Chondrocyte (in vitro differentiated cells): ENCODE measurements at regions not wholly inside any gene's neighbourhood (a gene's known extent, or its start where the extent isn't known, plus 50 kb on each side); places are given as distances from the start of the nearest gene placed in this dataset.

ENCODE experiments used
- DNase-seq: peaks from one replicate; pipeline ENCODE4 v3.0.0; 2021; ENCODE audit warnings: mixed read lengths, low spot score
- H3K27ac Mint-ChIP-seq: one replicate; pipeline ENCODE4 v1.8.0; 2021; ENCODE audit warnings: mild to moderate bottlenecking, moderate library complexity, mixed read lengths; ENCODE audit not compliant: unreplicated experiment
- H3K27me3 Mint-ChIP-seq: 2 replicates; pipeline ENCODE4 v1.8.0; 2021; ENCODE audit warnings: low read depth, mixed read lengths
- H3K36me3 Mint-ChIP-seq: 2 replicates; pipeline ENCODE4 v1.8.0; 2021; ENCODE audit warnings: low read depth, mixed read lengths
- H3K4me1 Mint-ChIP-seq: 2 replicates; pipeline ENCODE4 v1.8.0; 2021; ENCODE audit warnings: low read depth, mild to moderate bottlenecking, mixed read lengths
- H3K4me3 Mint-ChIP-seq: one replicate; pipeline ENCODE4 v1.8.0; 2021; ENCODE audit warnings: mild to moderate bottlenecking, moderate library complexity, mixed read lengths; ENCODE audit not compliant: unreplicated experiment
- H3K9me3 Mint-ChIP-seq: 2 replicates; pipeline ENCODE4 v1.8.0; 2021; ENCODE audit warnings: low read depth, mixed read lengths
- CTCF ChIP-seq: fragments of 200-600 bp; sonication (generic); IDR thresholded peaks from 2 replicates; pipeline ENCODE4 v1.5.0; 2021; ENCODE audit warnings: antibody characterized with exemption, mild to moderate bottlenecking, moderate library complexity

- Mint-ChIP-seq H3K4me3 (no peak overlapping the region), H3K27me3 (peaks cover 15% of the 10 kb centered on the region), H3K27ac (no peak overlapping the region), H3K9me3 (no peaks in the 10 kb centered on the region), H3K36me3 (no peaks in the 10 kb centered on the region), H3K4me1 (peaks cover 7% of the 10 kb centered on the region)
- no peak for DNase-seq
- TF ChIP-seq CTCF = no peak
These were observed 480.8 kb downstream of the BCL11A start for GRCh38 chr2:60072609-60073008.

- Mint-ChIP-seq H3K27me3 (peaks cover 15% of the 10 kb centered on the region), H3K9me3 (no peaks in the 10 kb centered on the region), H3K36me3 (no peaks in the 10 kb centered on the region), H3K4me3 (no peak overlapping the region), H3K27ac (no peak overlapping the region), H3K4me1 (peaks cover 7% of the 10 kb centered on the region)
- DNase-seq = no peak
- no peak for TF ChIP-seq CTCF
These were observed 482.0 kb downstream of the BCL11A start for GRCh38 chr2:60071490-60071831.

- DNase-seq = no peak
- peaks cover 7% of the 10 kb centered on the region for H3K4me1 Mint-ChIP-seq
- no peak overlapping the region for H3K4me3 Mint-ChIP-seq
- TF ChIP-seq CTCF = no peak
- no peak overlapping the region for H3K27ac Mint-ChIP-seq
- no peaks in the 10 kb centered on the region for H3K9me3 Mint-ChIP-seq
- peaks cover 15% of the 10 kb centered on the region for H3K27me3 Mint-ChIP-seq
- no peaks in the 10 kb centered on the region for H3K36me3 Mint-ChIP-seq
These were observed 482.5 kb downstream of the BCL11A start for GRCh38 chr2:60070736-60071489.

- no peak for DNase-seq
- peaks cover 15% of the 10 kb centered on the region for H3K27me3 Mint-ChIP-seq
- no peaks in the 10 kb centered on the region for H3K36me3 Mint-ChIP-seq
- no peak for TF ChIP-seq CTCF
- peaks cover 7% of the 10 kb centered on the region for H3K4me1 Mint-ChIP-seq
- no peak overlapping the region for H3K27ac Mint-ChIP-seq
- H3K9me3 Mint-ChIP-seq = no peaks in the 10 kb centered on the region
- no peak overlapping the region for H3K4me3 Mint-ChIP-seq
These were observed 483.3 kb downstream of the BCL11A start for GRCh38 chr2:60070196-60070595.

- peaks cover 7% of the 10 kb centered on the region for H3K4me1 Mint-ChIP-seq
- H3K27ac Mint-ChIP-seq = no peak overlapping the region
These were observed 484.7 kb downstream of the BCL11A start for GRCh38 chr2:60068755-60069154.

More at GRCh38 chr2:60068755-60069154, 484.7 kb downstream of the BCL11A start:
- no peak for DNase-seq
- TF ChIP-seq CTCF = no peak
- Mint-ChIP-seq H3K36me3 (no peaks in the 10 kb centered on the region), H3K4me3 (no peak overlapping the region), H3K9me3 (no peaks in the 10 kb centered on the region), H3K27me3 (peaks cover 17% of the 10 kb centered on the region)
